Endothelial cell (in vitro differentiated cells): ENCODE measurements at regions not wholly inside any gene's neighbourhood (a gene's known extent, or its start where the extent isn't known, plus 50 kb on each side); places are given as distances from the start of the nearest gene placed in this dataset.
"Not testable (repeated sequence)": the region's sequence is repeated elsewhere in the genome, so short reads cannot be mapped to it uniquely, and the experiment has no call there.

Experiments used
- DNase-seq: peaks from one replicate; pipeline ENCODE4 v3.0.0; 2021; ENCODE audit warnings: low spot score
- H3K27ac Mint-ChIP-seq: one replicate; pipeline ENCODE4 v1.8.0; 2021; ENCODE audit warnings: mixed read lengths, inconsistent platforms; ENCODE audit not compliant: unreplicated experiment
- H3K27me3 Mint-ChIP-seq: one replicate; pipeline ENCODE4 v1.8.0; 2021; ENCODE audit warnings: mild to moderate bottlenecking, moderate library complexity, mixed read lengths, inconsistent platforms; ENCODE audit not compliant: unreplicated experiment
- H3K36me3 Mint-ChIP-seq: one replicate; pipeline ENCODE4 v1.8.0; 2021; ENCODE audit warnings: mild to moderate bottlenecking, low read depth, mixed read lengths, inconsistent platforms; ENCODE audit not compliant: unreplicated experiment
- H3K4me1 Mint-ChIP-seq: one replicate; pipeline ENCODE4 v1.8.0; 2021; ENCODE audit warnings: mild to moderate bottlenecking, mixed read lengths, inconsistent platforms; ENCODE audit not compliant: unreplicated experiment
- H3K4me3 Mint-ChIP-seq: one replicate; pipeline ENCODE4 v1.8.0; 2021; ENCODE audit warnings: mild to moderate bottlenecking, mixed read lengths, inconsistent platforms; ENCODE audit not compliant: unreplicated experiment
- H3K9me3 Mint-ChIP-seq: one replicate; pipeline ENCODE4 v1.8.0; 2021; ENCODE audit warnings: mixed read lengths, inconsistent platforms; ENCODE audit not compliant: unreplicated experiment
- CTCF ChIP-seq: fragments of 200-600 bp; sonication (generic); IDR thresholded peaks from one replicate; pipeline ENCODE4 v1.5.0; 2021; ENCODE audit warnings: antibody characterized with exemption; ENCODE audit not compliant: unreplicated experiment

GRCh38 chr1:83318366-83318765 is 680.6 kb downstream of the TTLL7 start:
- Mint-ChIP-seq H3K9me3 (no peaks in the 10 kb centered on the region), H3K36me3 (no peaks in the 10 kb centered on the region), H3K4me3 (no peak overlapping the region), H3K4me1 (no peaks in the 10 kb centered on the region), H3K27me3 (peaks cover 4% of the 10 kb centered on the region), H3K27ac (no peak overlapping the region)
- no peak for TF ChIP-seq CTCF
- DNase-seq, result no peak

- DNase-seq, H3K27ac Mint-ChIP-seq, H3K9me3 Mint-ChIP-seq: not testable (repeated sequence)
Observed at GRCh38 chr1:83315446-83315845, 683.5 kb downstream of the TTLL7 start.

GRCh38 chr1:83310161-83310560 is 688.8 kb downstream of the TTLL7 start:
- H3K36me3 Mint-ChIP-seq, DNase-seq, H3K4me3 Mint-ChIP-seq, H3K9me3 Mint-ChIP-seq, H3K4me1 Mint-ChIP-seq, H3K27ac Mint-ChIP-seq, H3K27me3 Mint-ChIP-seq: not testable (repeated sequence)

More at GRCh38 chr1:83315446-83315845, 683.5 kb downstream of the TTLL7 start:
- H3K4me3 Mint-ChIP-seq, H3K36me3 Mint-ChIP-seq, H3K27me3 Mint-ChIP-seq, H3K4me1 Mint-ChIP-seq: not testable (repeated sequence)

- not testable (repeated sequence) for H3K4me3 Mint-ChIP-seq, H3K36me3 Mint-ChIP-seq, H3K4me1 Mint-ChIP-seq, H3K27ac Mint-ChIP-seq, DNase-seq, H3K27me3 Mint-ChIP-seq, H3K9me3 Mint-ChIP-seq
Observed at GRCh38 chr1:83309035-83309434, 689.9 kb downstream of the TTLL7 start.

GRCh38 chr1:83306811-83307210 is 692.1 kb downstream of the TTLL7 start:
- H3K27me3 Mint-ChIP-seq, result not testable (repeated sequence)

GRCh38 chr1:83295594-83295993 is 703.3 kb downstream of the TTLL7 start:
- not testable (repeated sequence) for H3K27ac Mint-ChIP-seq, DNase-seq, H3K4me3 Mint-ChIP-seq, H3K27me3 Mint-ChIP-seq, H3K9me3 Mint-ChIP-seq, H3K4me1 Mint-ChIP-seq, H3K36me3 Mint-ChIP-seq

More at GRCh38 chr1:83306811-83307210, 692.1 kb downstream of the TTLL7 start:
- not testable (repeated sequence) for H3K36me3 Mint-ChIP-seq, H3K4me3 Mint-ChIP-seq, H3K27ac Mint-ChIP-seq, DNase-seq, H3K9me3 Mint-ChIP-seq, H3K4me1 Mint-ChIP-seq

GRCh38 chr1:83287391-83287790 is 711.5 kb downstream of the TTLL7 start:
- not testable (repeated sequence) for H3K4me1 Mint-ChIP-seq, H3K27me3 Mint-ChIP-seq, H3K27ac Mint-ChIP-seq, DNase-seq, H3K4me3 Mint-ChIP-seq, H3K9me3 Mint-ChIP-seq, H3K36me3 Mint-ChIP-seq

GRCh38 chr1:83274656-83275055 is 724.3 kb downstream of the TTLL7 start:
- not testable (repeated sequence) for H3K4me3 Mint-ChIP-seq, H3K27ac Mint-ChIP-seq, H3K27me3 Mint-ChIP-seq, DNase-seq, H3K9me3 Mint-ChIP-seq, H3K36me3 Mint-ChIP-seq, H3K4me1 Mint-ChIP-seq

- H3K4me3 Mint-ChIP-seq, H3K9me3 Mint-ChIP-seq, H3K27me3 Mint-ChIP-seq, H3K4me1 Mint-ChIP-seq, DNase-seq, H3K27ac Mint-ChIP-seq, H3K36me3 Mint-ChIP-seq: not testable (repeated sequence)
Observed at GRCh38 chr1:83272484-83272883, 726.4 kb downstream of the TTLL7 start.

GRCh38 chr1:83271834-83272233 is 727.1 kb downstream of the TTLL7 start:
- not testable (repeated sequence) for H3K4me3 Mint-ChIP-seq, H3K27me3 Mint-ChIP-seq, H3K36me3 Mint-ChIP-seq, H3K27ac Mint-ChIP-seq, H3K9me3 Mint-ChIP-seq, H3K4me1 Mint-ChIP-seq, DNase-seq

GRCh38 chr1:83270801-83271200 is 728.1 kb downstream of the TTLL7 start:
- H3K27me3 Mint-ChIP-seq, H3K9me3 Mint-ChIP-seq, H3K4me3 Mint-ChIP-seq, H3K4me1 Mint-ChIP-seq, H3K36me3 Mint-ChIP-seq, H3K27ac Mint-ChIP-seq, DNase-seq: not testable (repeated sequence)

- H3K4me1 Mint-ChIP-seq, H3K27ac Mint-ChIP-seq, H3K27me3 Mint-ChIP-seq, H3K36me3 Mint-ChIP-seq, H3K4me3 Mint-ChIP-seq, H3K9me3 Mint-ChIP-seq, DNase-seq: not testable (repeated sequence)
Observed at GRCh38 chr1:83263808-83264207, 735.1 kb downstream of the TTLL7 start.
